Right lobe of liver (tissue), 4 donors: ENCODE measurements at regions not wholly inside any gene's neighbourhood (a gene's known extent, or its start where the extent isn't known, plus 50 kb on each side); places are given as distances from the start of the nearest gene placed in this dataset.

ENCODE experiments used
- CTCF ChIP-seq, 4 donors: fragments of 200-600 bp in 3 of 4; fragments of 450-650 bp in 1 of 4; IDR thresholded peaks; one replicate each; pipeline versions ENCODE4 v1.5.1 to v1.8.0; 2016 to 2022; ENCODE audit warnings: antibody characterized with exemption in 4 of 4, mild to moderate bottlenecking in 2 of 4
- POLR2A ChIP-seq: fragments of 450-650 bp; IDR thresholded peaks from one replicate; pipeline ENCODE4 v1.6.1; 2017; ENCODE audit warnings: antibody characterized with exemption, mild to moderate bottlenecking
- donor health status: DM: no; HTN: no; CAD: no.
- donor health status: DM: no; HTN: no; CAD: no.
- donor health status: DM: no; HTN: yes; CAD: no.

GRCh38 chr20:57840504-57841296 is 130.9 kb upstream of the PMEPA1 start:
- TF ChIP-seq CTCF (IDR thresholded peaks at IDR 0.05) (no peak), POLR2A (no peak)
